ENCODE measurements at regions not wholly inside any gene's neighbourhood (a gene's known extent, or its start where the extent isn't known, plus 50 kb on each side); places are given as distances from the start of the nearest gene placed in this dataset.
A peak's percentile ranks its signal among the peaks of the same experiment; 100 is the strongest.

GRCh38 chr1:184141361-184141880, 89.9 kb downstream of the TSEN15 start:
- WGBS, result 89% methylated on average over 6 of the region's 6 CpGs
- no peaks in the 10 kb centered on the region for H3K36me3 ChIP-seq
- DNase-seq (ENCODE audit: low spot score), result no peak
- no peaks in the 10 kb centered on the region for H3K4me1 ChIP-seq (replicated peaks)
- no peak overlapping the region for H3K27ac ChIP-seq
- TF ChIP-seq POLR2A (IDR thresholded peaks at IDR 0.05) (no peak), CTCF (IDR thresholded peaks at IDR 0.05) (no peak), POLR2AphosphoS5 (IDR thresholded peaks at IDR 0.05) (no peak)
- no peak overlapping the region for H3K4me3 ChIP-seq
- H3K9me3 ChIP-seq, result no peaks in the 10 kb centered on the region
- no peaks in the 10 kb centered on the region for H3K27me3 ChIP-seq (replicated peaks; ENCODE audit: insufficient read depth)
- intact Hi-C loops (cut with DNase I), result no loop called here

- DNase-seq (ENCODE audit: low spot score), result no peak
- no peaks in the 10 kb centered on the region for H3K36me3 ChIP-seq
- intact Hi-C loops (cut with DNase I), result no loop called here
- WGBS, result 54% methylated on average over 5 of the region's 5 CpGs
- no peaks in the 10 kb centered on the region for H3K9me3 ChIP-seq
- TF ChIP-seq CTCF (IDR thresholded peaks at IDR 0.05), result peak in 1 of 4 experiments; percentile 3
- TF ChIP-seq POLR2A (IDR thresholded peaks at IDR 0.05), result no peak
- H3K27ac ChIP-seq, result no peak overlapping the region
- no peak overlapping the region for H3K4me3 ChIP-seq
- H3K27me3 ChIP-seq (replicated peaks; ENCODE audit: insufficient read depth), result no peaks in the 10 kb centered on the region
- H3K4me1 ChIP-seq (replicated peaks), result no peaks in the 10 kb centered on the region
Measured at GRCh38 chr1:184143449-184143848, 91.9 kb downstream of the TSEN15 start.

- Histone ChIP-seq H3K4me1 (replicated peaks) (no peaks in the 10 kb centered on the region), H3K9me3 (no peaks in the 10 kb centered on the region), H3K27ac (no peak overlapping the region), H3K4me3 (no peak overlapping the region), H3K27me3 (replicated peaks; ENCODE audit: insufficient read depth) (no peaks in the 10 kb centered on the region), H3K36me3 (no peaks in the 10 kb centered on the region)
- WGBS, result 96% methylated on average over 5 of the region's 5 CpGs
- intact Hi-C loops (cut with DNase I), result no loop called here
- no peak for DNase-seq (ENCODE audit: low spot score)
- TF ChIP-seq CTCF (IDR thresholded peaks at IDR 0.05), result no peak
- no peak for TF ChIP-seq POLR2AphosphoS5 (IDR thresholded peaks at IDR 0.05)
- TF ChIP-seq POLR2A (IDR thresholded peaks at IDR 0.05), result no peak
Measured at GRCh38 chr1:184145083-184145482, 93.6 kb downstream of the TSEN15 start.

- H3K4me3 ChIP-seq, result no peak overlapping the region
- TF ChIP-seq CTCF (IDR thresholded peaks at IDR 0.05) (no peak), POLR2A (IDR thresholded peaks at IDR 0.05) (no peak), POLR2AphosphoS5 (IDR thresholded peaks at IDR 0.05) (no peak)
- H3K4me1 ChIP-seq (replicated peaks), result no peaks in the 10 kb centered on the region
- WGBS, result 86% methylated on average over 4 of the region's 4 CpGs
- no peak for DNase-seq (ENCODE audit: low spot score)
- no peaks in the 10 kb centered on the region for H3K27me3 ChIP-seq (replicated peaks; ENCODE audit: insufficient read depth)
- intact Hi-C loops (cut with DNase I), result no loop called here
- H3K27ac ChIP-seq, result no peak overlapping the region
- H3K36me3 ChIP-seq, result no peaks in the 10 kb centered on the region
- H3K9me3 ChIP-seq, result no peaks in the 10 kb centered on the region
Measured at GRCh38 chr1:184146202-184146601, 94.7 kb downstream of the TSEN15 start.

- intact Hi-C loops (cut with DNase I), result no loop called here
- peak overlapping the region; percentile 4 to 49 for H3K27ac ChIP-seq
- no peak for DNase-seq (ENCODE audit: low spot score)
- no peaks in the 10 kb centered on the region for H3K9me3 ChIP-seq
- no peaks in the 10 kb centered on the region for H3K27me3 ChIP-seq (replicated peaks; ENCODE audit: insufficient read depth)
- TF ChIP-seq POLR2AphosphoS5 (IDR thresholded peaks at IDR 0.05) (peak; percentile 35), POLR2A (IDR thresholded peaks at IDR 0.05) (no peak)
- 63% methylated on average over 9 of the region's 9 CpGs for WGBS
- H3K4me1 ChIP-seq (replicated peaks), result no peaks in the 10 kb centered on the region
- H3K4me3 ChIP-seq, result no peak overlapping the region
- H3K36me3 ChIP-seq, result no peaks in the 10 kb centered on the region
Measured at GRCh38 chr1:184150776-184151531, 99.4 kb downstream of the TSEN15 start.

All from prostate gland (tissue), 2 donors.